Neural crest cell (in vitro differentiated cells): ENCODE measurements at regions not wholly inside any gene's neighbourhood (a gene's known extent, or its start where the extent isn't known, plus 50 kb on each side); places are given as distances from the start of the nearest gene placed in this dataset.

Experiments
- DNase-seq: peaks from one replicate; pipeline ENCODE4 v3.0.0; 2021; ENCODE audit warnings: low read depth, mixed read lengths, low spot score
- H3K27ac Mint-ChIP-seq: one replicate; pipeline ENCODE4 v1.8.0; 2021; ENCODE audit warnings: mild to moderate bottlenecking, mixed read lengths; ENCODE audit not compliant: unreplicated experiment
- H3K27me3 Mint-ChIP-seq: 2 replicates; pipeline ENCODE4 v1.8.0; 2021; ENCODE audit warnings: low read depth, mild to moderate bottlenecking, mixed read lengths
- H3K36me3 Mint-ChIP-seq: 2 replicates; pipeline ENCODE4 v1.8.0; 2021; ENCODE audit warnings: low read depth, mild to moderate bottlenecking, mixed read lengths
- H3K4me1 Mint-ChIP-seq: 2 replicates; pipeline ENCODE4 v1.8.0; 2021; ENCODE audit warnings: mixed read lengths
- H3K4me3 Mint-ChIP-seq: one replicate; pipeline ENCODE4 v1.8.0; 2021; ENCODE audit warnings: mild to moderate bottlenecking, mixed read lengths
- H3K9me3 Mint-ChIP-seq: 2 replicates; pipeline ENCODE4 v1.8.0; 2021; ENCODE audit warnings: mixed read lengths
- TF ChIP-seq, protein P1 (sequence below): fragments of 200-600 bp; sonication (generic); conservative IDR thresholded peaks from 2 replicates; pipeline ENCODE4 v1.5.0; 2021; ENCODE audit warnings: antibody characterized with exemption, mild to moderate bottlenecking

DNA sequence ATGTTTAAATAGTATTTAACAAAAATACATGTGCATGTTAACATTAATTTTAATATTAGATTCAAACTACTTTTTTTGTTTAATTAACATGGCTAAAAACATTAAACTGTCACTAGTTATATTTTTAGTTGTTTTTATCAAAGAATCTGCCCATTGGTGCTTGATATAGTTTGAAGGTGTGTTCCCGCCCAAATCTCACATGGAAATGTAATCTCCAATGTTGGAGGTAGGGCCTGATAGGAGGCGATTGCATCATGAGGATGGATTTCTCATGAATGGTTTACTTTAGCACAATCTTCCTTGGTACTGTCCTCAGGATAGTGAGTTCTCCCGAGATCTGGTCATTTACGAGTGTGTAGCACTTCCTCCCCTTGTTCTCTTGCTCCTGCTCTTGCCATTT is 2459.4 kb downstream of the PCDH9 start:
- TF ChIP-seq, protein P1, sequence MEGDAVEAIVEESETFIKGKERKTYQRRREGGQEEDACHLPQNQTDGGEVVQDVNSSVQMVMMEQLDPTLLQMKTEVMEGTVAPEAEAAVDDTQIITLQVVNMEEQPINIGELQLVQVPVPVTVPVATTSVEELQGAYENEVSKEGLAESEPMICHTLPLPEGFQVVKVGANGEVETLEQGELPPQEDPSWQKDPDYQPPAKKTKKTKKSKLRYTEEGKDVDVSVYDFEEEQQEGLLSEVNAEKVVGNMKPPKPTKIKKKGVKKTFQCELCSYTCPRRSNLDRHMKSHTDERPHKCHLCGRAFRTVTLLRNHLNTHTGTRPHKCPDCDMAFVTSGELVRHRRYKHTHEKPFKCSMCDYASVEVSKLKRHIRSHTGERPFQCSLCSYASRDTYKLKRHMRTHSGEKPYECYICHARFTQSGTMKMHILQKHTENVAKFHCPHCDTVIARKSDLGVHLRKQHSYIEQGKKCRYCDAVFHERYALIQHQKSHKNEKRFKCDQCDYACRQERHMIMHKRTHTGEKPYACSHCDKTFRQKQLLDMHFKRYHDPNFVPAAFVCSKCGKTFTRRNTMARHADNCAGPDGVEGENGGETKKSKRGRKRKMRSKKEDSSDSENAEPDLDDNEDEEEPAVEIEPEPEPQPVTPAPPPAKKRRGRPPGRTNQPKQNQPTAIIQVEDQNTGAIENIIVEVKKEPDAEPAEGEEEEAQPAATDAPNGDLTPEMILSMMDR, result no peak
- H3K27me3 Mint-ChIP-seq, result no peaks in the 10 kb centered on the region
- no peak overlapping the region for H3K4me3 Mint-ChIP-seq
- H3K9me3 Mint-ChIP-seq, result peaks cover 2% of the 10 kb centered on the region
- H3K36me3 Mint-ChIP-seq, result no peaks in the 10 kb centered on the region
- no peak for DNase-seq
- H3K4me1 Mint-ChIP-seq, result no peaks in the 10 kb centered on the region
- H3K27ac Mint-ChIP-seq, result no peak overlapping the region

DNA sequence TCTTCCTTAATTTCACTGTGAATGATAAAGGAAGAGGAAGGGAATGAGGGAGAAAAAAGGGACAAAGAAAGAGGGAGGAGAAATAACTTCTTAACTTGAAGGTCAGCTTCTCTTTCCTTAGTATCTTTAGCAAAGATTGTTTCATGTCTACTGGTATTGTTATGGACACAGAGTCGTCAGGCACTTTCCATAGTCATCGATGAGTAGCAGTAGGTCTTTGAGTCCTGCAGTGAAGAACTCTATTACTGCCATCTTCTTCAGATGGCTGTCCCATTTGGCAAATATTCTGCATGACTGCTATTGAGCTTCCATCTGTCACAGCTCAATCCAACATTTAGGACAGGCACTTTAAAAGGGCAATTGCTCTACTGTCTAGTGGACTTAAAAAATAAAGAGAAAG is 2463.1 kb downstream of the PCDH9 start:
- Mint-ChIP-seq H3K4me3 (no peak overlapping the region), H3K36me3 (no peaks in the 10 kb centered on the region), H3K27me3 (no peaks in the 10 kb centered on the region), H3K9me3 (peaks cover 7% of the 10 kb centered on the region), H3K27ac (no peak overlapping the region), H3K4me1 (no peaks in the 10 kb centered on the region)
- no peak for DNase-seq
- TF ChIP-seq, protein P1, result no peak

DNA sequence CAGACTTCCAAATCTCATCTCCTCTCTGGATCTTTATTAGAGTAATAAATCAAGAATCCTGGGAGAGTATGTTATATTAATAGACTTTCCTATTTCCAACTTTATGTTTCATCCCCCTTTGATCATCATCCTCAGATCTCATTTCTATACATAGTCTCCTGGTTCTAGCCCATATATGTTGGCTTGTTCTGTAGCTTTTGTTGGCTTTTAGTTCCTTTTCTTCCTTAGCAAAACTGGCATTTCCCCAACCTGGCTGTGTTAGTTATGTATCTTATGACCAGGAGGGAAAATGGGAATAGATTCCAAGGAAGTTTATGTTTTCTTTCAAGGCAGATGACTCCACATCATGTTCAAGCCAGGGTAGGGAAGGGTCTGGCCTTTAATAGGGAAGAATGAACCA is 2464.5 kb downstream of the PCDH9 start:
- no peak for DNase-seq

DNA sequence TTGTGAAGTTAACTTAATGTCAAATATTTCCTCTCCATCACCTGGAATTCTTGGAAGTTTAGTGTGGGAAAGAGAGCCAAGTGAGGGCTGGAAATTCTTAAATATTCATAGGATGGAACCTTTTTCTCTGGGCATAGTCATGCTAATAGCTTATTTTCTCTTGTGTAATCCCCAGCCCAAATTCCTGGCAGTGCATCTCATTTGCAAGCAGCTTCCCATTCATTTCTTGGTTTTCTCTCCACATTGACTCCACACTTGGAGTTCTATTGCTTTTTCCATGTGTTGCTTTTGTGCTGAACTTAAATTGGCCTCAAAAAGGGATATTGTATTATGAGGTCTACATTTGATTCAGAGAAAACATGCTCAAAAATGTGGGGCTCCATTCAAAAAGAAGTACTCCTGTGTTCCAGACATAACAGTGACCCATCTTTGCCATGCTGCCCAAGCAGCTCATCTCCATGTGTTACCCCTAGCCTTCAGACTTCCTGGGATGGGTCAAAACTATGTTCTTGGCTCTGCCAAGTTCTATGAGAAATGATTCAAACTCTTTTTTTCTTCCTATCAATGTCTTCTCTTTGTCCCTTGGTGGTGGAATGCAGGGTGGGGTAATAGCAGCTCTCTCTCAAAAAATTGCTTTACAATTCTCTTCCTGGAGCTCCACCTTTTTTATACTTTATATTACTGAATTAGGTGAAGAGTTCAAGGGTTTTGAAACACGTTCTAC is 2471.5 kb downstream of the PCDH9 start:
- no peak for DNase-seq

More for the DNA sequence above, 2464.5 kb downstream of the PCDH9 start:
- Mint-ChIP-seq H3K4me1 (no peaks in the 10 kb centered on the region), H3K36me3 (no peaks in the 10 kb centered on the region), H3K9me3 (peaks cover 7% of the 10 kb centered on the region), H3K4me3 (no peak overlapping the region), H3K27me3 (no peaks in the 10 kb centered on the region), H3K27ac (no peak overlapping the region)
- TF ChIP-seq, protein P1, result no peak

DNA sequence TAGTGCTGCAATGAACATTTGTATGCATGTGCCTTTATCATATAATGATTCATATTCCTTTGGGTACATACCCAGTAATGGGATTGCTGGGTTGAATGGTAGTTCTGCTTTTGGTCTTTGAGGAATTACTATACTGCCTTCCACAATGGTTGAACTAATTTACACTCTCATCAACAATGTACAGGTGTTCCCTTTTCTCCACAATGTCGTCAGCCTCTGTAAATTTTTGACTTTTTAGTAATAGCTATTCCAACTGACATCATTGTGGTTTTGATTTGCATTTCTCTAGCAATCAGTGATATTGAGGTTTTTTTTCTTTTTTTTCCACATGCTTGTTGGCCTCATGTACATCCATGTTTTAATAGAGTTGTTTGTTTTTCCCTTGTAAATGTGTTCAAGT is 2473.5 kb downstream of the PCDH9 start:
- Mint-ChIP-seq H3K4me1 (peaks cover 6% of the 10 kb centered on the region), H3K9me3 (peaks cover 5% of the 10 kb centered on the region), H3K27ac (no peak overlapping the region), H3K27me3 (no peaks in the 10 kb centered on the region), H3K36me3 (no peaks in the 10 kb centered on the region), H3K4me3 (no peak overlapping the region)
- TF ChIP-seq, protein P1, result no peak
- DNase-seq, result no peak

More for the DNA sequence above, 2471.5 kb downstream of the PCDH9 start:
- TF ChIP-seq, protein P1, result no peak
- Mint-ChIP-seq H3K4me1 (peaks cover 6% of the 10 kb centered on the region), H3K9me3 (peaks cover 8% of the 10 kb centered on the region), H3K4me3 (no peak overlapping the region), H3K36me3 (no peaks in the 10 kb centered on the region), H3K27ac (no peak overlapping the region), H3K27me3 (no peaks in the 10 kb centered on the region)
